ENCODE measurements at regions not wholly inside any gene's neighbourhood (a gene's known extent, or its start where the extent isn't known, plus 50 kb on each side); places are given as distances from the start of the nearest gene placed in this dataset.
A peak's percentile ranks its signal among the peaks of the same experiment; 100 is the strongest.

DNA sequence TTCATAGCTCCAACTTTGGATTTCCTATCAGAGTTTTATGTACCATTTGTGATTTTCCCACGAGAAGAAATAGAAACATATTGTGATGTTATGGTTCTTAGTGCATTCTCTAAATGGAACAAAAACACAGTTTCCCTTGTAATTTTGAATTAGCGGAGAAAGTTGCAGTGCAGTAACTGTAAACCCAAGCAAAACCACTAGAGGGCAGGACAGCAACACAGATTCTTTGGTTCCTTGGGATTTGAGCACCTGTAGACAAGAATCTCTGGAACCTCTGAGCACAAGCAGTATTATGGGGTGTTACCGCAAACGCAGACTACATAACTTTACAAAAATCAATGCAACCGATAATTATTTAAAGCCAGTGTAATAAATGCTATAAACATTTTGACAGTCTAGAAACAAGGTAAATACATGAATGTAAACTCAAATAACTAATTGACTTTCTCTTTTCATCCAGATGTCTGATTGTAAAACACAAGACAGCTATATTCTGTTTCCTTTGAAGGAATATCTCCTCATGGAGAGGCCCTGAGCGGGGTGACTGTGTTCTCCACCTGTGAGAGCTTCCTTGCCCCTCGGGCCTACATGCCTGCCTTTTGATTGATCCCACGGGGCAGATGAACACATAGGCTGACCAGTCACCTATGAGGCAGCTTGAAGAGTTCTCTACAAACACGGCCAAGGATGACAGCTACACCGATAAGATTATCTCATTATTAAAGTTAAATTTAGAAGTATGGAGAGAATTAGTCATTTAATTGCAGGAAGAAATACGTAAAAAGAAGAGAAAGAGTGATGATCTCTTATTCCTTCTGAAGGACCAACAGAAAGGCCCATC is 67.5 kb upstream of the COL21A1 start:
- peak in 1 of 2 donors; percentile 57 for ATAC-seq
- intact Hi-C loops (cut with DNase I) = no loop called here
- no peak for DNase-seq

DNA sequence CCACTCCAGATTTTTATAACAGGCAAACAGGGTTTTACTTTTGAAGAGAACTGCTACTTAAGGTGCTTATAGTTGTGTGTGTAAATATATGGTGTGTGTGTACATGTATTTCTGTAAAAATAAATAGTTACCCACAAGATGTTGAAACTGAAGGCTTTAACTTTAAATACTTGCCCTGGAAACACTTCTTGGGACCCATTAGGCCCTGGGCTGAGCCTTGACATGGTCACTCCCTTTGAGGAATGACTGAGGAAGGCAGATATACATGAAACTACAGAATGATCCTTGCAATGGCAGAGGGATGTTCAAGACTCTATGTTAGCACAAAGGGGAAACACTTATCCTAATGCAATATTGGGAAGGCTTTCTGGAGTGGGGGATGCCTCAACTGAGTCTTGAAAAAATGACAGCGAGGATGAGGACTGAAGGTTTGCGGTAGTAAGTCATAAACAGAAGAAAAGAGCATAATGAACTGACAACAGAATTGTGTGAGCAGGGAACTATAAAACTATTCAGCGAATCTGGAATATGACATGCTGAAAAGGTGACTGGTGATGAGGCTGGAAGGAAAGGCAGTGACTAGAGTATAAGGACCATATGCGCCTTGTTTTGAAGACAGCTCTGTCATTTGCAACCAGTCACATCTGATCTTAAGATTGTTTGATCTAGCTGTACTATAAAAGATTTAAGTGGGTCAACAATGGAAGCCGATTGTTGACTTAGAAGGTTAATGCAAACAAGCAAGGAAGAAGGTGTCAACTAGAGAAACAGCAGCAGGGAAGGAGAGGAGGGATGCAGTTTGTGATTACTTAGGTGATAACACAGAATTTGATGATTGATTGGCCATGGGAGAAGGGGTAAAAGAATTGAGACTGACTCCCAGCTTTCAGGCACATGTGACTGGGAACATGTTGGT is 64.4 kb upstream of the COL21A1 start:
- no peak for ATAC-seq
- DNase-seq = no peak
- intact Hi-C loops (cut with DNase I) = no loop called here

DNA sequence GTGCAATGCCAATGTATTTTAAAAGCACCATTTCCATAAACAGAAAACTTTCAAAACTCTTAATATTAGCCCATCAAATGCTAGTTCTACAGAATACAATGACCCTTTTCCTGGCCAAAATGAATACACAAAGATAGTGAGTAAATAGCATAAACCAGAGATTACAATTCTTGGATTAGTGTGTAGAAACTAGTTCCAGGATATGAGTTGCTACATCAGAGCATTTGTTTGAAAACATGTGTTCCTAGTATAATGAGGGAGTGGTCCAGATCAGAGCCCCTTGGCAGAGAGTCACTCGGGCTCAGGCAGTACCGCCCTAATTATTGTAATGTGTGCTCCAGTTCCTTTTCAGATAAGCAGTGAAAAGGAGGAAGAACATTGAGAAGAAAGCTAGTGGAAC is 63.7 kb upstream of the COL21A1 start:
- ATAC-seq = peak in 1 of 2 donors; percentile 26
- intact Hi-C loops (cut with DNase I) = no loop called here
- DNase-seq = no peak

DNA sequence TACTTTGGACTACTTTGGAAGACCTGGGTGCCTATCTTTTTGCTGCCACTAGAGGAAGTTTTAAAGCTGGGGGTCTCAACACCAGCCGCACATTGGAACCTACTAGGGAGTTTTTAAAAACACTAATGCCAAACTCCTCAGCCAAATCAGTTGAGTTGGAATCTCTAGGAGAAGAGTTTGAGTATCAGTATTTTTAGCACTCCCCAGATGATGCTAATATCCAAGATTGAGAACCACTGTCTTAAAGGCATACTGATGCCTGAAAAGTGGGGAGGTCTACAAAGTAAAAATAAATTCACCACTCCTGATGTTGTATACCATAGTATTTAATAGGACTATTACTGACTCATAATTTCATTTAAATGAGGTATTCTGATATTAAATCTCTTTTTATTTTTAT is 62.9 kb upstream of the COL21A1 start:
- intact Hi-C loops (cut with DNase I) = no loop called here
- ATAC-seq = no peak
- DNase-seq = no peak

DNA sequence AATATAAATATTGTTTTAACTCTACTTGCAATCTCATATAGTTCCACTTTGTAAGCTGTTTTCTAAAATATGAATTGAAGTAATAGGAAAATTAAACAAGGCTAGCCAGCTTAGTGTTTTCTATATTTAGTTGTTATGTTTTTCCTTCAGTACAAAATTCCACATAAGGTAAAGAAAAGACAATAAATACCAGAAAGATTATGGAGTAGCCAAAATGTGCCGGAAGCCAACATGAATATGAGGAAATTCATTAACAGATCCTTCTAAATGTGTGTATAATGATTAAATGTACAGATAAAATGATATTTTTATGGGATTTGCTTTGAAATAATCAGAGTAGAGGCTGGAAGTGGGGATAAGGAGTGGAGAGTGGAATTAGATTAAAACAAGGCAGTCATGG is 52.5 kb upstream of the COL21A1 start:
- no peak for DNase-seq
- no peak for ATAC-seq
- intact Hi-C loops (cut with DNase I) = no loop called here

DNA sequence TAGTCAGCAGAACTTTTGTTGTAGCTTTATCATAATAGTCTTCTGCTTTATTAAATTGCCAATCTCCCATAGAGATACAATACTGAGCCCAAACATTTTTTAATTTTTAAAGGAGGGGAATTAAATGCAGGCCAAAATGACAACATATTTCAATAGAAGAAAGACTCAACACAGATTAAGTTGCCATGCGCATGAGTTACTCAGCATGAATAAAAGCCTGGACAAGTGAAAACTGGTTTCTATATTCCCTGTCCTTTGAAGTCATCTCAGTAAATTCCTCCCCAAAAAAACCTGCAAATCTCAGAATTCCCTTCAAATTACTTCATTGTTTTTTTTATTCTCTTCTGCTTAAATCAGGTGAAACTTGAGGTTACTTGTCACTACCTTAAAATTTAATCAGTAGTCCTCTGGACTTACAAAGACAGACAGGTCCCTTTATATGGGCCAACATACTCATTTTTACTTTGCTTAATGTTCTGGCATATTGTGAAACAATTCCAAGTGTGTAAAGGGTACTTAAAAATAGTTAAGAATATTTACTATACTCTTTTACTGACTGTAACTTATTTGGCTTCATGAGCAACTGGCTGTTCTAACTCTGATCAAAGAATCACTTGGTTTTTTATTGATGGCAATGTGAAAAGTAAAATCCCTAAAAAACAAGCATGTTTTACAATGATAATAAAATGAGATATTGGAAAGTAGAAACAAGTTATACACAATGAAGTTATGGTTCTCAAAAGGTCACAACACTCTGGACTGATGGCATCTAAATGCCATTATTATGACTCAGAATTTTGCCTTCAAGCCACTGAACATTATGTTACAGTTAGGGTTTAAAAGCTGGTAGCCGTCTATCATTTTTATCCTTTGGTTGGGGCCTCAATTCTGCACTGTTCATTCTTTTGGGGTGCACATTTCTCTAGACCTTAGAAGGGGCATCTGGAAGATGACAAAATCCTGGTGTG is 49.9 kb upstream of the COL21A1 start:
- ATAC-seq (no peak), DNase-seq (no peak)
- intact Hi-C loops (cut with DNase I) = no loop called here
